Choroid plexus epithelial cell (primary cell): ENCODE measurements at regions not wholly inside any gene's neighbourhood (a gene's known extent, or its start where the extent isn't known, plus 50 kb on each side); places are given as distances from the start of the nearest gene placed in this dataset.
"Not testable (repeated sequence)": the region's sequence is repeated elsewhere in the genome, so short reads cannot be mapped to it uniquely, and the experiment has no call there.

Experiments used
- DNase-seq: peaks from one replicate; pipeline ENCODE4 v3.0.0-alpha.2; 2010; ENCODE audit warnings: low read depth
- H3K4me3 ChIP-seq: 2 replicates; pipeline ENCODE4 v1.5.1; 2011; ENCODE audit warnings: low read depth, mild to moderate bottlenecking, control low read depth, low read length, moderate library complexity
- TF ChIP-seq, protein P1 (sequence below): conservative IDR thresholded peaks from 2 replicates; pipeline ENCODE4 v1.5.1; 2011; ENCODE audit warnings: low read depth, mild to moderate bottlenecking, control low read depth, inconsistent platforms, low read length, moderate library complexity

DNA sequence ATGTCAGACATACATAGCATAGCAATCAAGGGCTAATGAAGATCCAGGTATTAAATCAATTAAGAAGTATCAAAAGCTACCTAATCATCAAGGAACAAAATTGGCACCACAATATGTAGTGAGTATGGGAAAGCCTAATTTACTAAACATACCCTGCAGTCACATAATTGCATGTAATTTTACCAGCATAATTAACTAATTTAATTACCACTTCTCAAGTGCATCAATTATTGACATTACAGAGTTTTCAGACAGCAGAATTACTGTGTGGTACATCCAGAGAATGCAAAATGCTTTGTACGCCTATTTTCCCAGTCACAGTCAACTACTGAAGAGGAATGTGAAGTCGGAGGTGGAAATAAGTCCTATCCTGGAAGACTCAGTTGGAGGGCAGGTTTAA, 279.0 kb upstream of the ID4 start:
- no peak overlapping the region for H3K4me3 ChIP-seq
- TF ChIP-seq, protein P1, sequence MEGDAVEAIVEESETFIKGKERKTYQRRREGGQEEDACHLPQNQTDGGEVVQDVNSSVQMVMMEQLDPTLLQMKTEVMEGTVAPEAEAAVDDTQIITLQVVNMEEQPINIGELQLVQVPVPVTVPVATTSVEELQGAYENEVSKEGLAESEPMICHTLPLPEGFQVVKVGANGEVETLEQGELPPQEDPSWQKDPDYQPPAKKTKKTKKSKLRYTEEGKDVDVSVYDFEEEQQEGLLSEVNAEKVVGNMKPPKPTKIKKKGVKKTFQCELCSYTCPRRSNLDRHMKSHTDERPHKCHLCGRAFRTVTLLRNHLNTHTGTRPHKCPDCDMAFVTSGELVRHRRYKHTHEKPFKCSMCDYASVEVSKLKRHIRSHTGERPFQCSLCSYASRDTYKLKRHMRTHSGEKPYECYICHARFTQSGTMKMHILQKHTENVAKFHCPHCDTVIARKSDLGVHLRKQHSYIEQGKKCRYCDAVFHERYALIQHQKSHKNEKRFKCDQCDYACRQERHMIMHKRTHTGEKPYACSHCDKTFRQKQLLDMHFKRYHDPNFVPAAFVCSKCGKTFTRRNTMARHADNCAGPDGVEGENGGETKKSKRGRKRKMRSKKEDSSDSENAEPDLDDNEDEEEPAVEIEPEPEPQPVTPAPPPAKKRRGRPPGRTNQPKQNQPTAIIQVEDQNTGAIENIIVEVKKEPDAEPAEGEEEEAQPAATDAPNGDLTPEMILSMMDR: no peak
- DNase-seq: no peak

DNA sequence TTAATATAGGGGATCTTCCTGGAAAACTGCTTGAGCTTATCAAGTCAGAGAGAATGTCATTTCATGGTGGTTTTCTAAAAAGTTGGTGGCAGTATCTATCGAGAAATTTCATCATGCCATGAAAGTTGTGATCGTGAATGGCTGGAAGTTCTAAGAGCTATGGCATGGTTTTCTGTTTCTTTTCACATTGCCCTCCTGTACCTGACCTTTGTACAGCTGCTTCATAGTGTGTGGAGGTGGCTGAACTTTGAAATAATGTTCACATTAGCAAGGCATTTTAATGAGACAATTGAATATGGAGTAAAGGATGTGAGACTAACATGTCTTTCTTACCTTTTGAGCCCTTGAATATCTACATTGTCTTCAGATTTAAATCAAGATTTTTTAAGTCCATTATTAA, 278.2 kb upstream of the ID4 start:
- TF ChIP-seq, protein P1: no peak
- no peak for DNase-seq
- no peak overlapping the region for H3K4me3 ChIP-seq

DNA sequence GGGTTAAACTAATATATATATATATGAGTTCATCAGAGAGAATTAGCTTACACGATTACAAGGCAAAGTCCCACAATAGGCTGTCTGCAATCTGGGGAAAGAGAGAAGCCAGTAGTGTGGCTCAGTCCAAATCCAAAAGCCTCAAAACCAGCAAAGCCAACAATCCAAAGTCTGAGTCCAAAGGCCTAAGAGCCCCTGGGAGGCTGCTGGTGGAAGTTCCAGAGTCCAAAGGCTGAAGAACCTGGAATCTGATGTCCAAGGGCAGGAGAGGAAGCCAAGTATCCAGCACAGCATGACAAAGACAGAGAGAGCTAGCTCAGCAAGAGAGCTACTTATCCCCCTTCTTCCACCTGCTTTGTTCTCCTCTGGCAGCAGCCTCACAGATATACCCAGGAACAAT, 274.7 kb upstream of the ID4 start:
- DNase-seq: no peak
- TF ChIP-seq, protein P1: no peak
- H3K4me3 ChIP-seq: no peak overlapping the region

DNA sequence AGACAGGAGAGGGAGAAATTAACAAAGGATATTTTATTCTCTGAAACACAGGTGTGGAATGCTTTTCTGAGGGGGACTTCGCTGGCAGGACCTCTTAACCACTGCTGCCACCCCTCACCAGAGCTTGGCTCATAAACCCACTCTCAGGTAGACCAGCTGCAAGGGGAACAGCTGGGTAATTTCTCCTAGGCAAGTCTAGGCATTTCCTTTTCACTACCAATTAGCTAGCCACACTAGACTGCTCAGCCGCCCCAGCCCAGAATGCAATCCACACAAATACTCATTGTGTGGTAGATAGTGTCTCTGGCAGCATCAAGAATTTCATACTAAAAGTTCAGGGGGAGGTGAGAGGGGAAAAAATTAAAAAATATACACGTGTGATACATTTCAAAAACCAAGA, 267.6 kb upstream of the ID4 start:
- no peak for DNase-seq
- no peak overlapping the region for H3K4me3 ChIP-seq
- TF ChIP-seq, protein P1: no peak

DNA sequence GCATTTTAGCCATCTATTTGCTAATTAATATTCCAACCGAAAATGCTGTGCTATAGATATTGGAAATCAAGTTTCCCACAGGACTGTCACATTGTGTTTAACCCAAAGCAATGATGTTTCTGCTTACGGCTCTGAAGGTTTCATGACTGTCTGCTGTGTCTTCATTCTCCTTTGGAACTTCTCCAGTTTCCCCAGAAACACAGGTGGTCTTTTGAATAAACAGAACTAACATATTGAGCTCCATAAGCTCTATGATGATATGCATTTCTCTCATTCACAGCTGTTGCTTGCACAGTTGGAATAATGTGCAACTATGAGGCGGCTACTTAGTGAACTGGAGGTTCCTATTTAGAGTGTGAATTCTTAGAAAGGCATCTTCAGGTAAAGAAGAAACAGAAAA, 266.0 kb upstream of the ID4 start:
- TF ChIP-seq, protein P1: no peak
- H3K4me3 ChIP-seq: no peak overlapping the region
- DNase-seq: no peak

DNA sequence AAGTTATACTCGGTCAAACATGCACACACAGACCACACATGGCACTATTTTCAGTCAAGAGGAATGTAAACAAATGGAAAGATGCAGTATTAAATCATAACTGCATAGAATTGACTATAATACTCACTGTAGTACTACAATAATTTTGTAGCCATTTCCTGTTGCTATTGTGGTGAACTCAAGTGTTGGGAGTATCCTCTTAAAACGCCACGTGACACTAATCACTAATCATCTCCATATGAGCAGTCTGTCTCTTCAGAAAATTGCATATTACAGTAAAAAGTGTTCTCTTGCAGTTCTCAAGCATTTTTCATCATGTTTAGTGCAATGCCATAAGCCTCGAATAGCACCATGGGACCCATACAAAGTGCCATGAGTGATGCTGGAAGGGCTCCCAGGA, 258.7 kb upstream of the ID4 start:
- H3K4me3 ChIP-seq: no peak overlapping the region
- TF ChIP-seq, protein P1: no peak
- no peak for DNase-seq

DNA sequence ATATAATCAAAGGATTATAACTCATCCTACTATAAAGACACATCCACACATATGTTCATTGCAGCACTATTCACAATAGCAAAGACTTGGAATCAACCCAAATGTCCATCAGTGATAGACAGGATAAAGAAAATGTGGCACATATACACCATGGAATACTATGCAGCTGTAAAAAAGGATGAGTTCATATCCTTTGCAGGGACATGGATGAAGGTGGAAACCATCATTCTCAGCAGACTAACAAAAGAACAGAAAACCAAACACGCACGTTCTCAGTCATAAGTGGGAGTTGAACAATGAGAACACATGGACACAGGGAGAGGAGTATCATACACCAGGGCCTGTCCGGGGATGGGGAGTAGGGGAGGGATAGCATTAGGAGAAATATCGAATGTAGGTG, 253.0 kb upstream of the ID4 start:
- H3K4me3 ChIP-seq, DNase-seq: not testable (repeated sequence)
